OCI-M2 (cell line): ENCODE measurements at regions not wholly inside any gene's neighbourhood (a gene's known extent, or its start where the extent isn't known, plus 50 kb on each side); places are given as distances from the start of the nearest gene placed in this dataset.
"Not testable (repeated sequence)": the region's sequence is repeated elsewhere in the genome, so short reads cannot be mapped to it uniquely, and the experiment has no call there.

Experiments used
- DNase-seq: peaks from one replicate; lab custom pipeline; 2025; ENCODE audit not compliant: unreplicated experiment; lab: John Stamatoyannopoulos, UW

GRCh38 chr6:86615299-86615698, 322.0 kb upstream of the HTR1E start:
- DNase-seq = no peak

GRCh38 chr6:86609549-86610388, 327.6 kb upstream of the HTR1E start:
- DNase-seq = no peak

GRCh38 chr6:86603364-86603763, 334.0 kb upstream of the HTR1E start:
- DNase-seq = not testable (repeated sequence)

- not testable (repeated sequence) for DNase-seq
Measured at GRCh38 chr6:86602093-86602492, 335.2 kb upstream of the HTR1E start.

- DNase-seq = not testable (repeated sequence)
Measured at GRCh38 chr6:86598969-86599368, 338.4 kb upstream of the HTR1E start.

- no peak for DNase-seq
Measured at GRCh38 chr6:86595641-86596040, 341.7 kb upstream of the HTR1E start.

GRCh38 chr6:86586195-86586594, 351.1 kb upstream of the HTR1E start:
- no peak for DNase-seq

- no peak for DNase-seq
Measured at GRCh38 chr6:86581833-86582232, 355.5 kb upstream of the HTR1E start.

GRCh38 chr6:86563197-86563596, 374.1 kb upstream of the HTR1E start:
- DNase-seq = no peak

GRCh38 chr6:86558318-86558717, 379.0 kb upstream of the HTR1E start:
- no peak for DNase-seq

- no peak for DNase-seq
Measured at GRCh38 chr6:86537292-86537861, 400.0 kb upstream of the HTR1E start.

- no peak for DNase-seq
Measured at GRCh38 chr6:86536121-86536520, 401.2 kb upstream of the HTR1E start.

- DNase-seq = no peak
Measured at GRCh38 chr6:86535100-86535499, 402.2 kb upstream of the HTR1E start.

- no peak for DNase-seq
Measured at GRCh38 chr6:86529635-86530034, 407.7 kb upstream of the HTR1E start.

GRCh38 chr6:86526238-86526637, 411.1 kb upstream of the HTR1E start:
- no peak for DNase-seq

- DNase-seq = no peak
Measured at GRCh38 chr6:86516087-86516486, 421.2 kb upstream of the HTR1E start.

GRCh38 chr6:86511962-86512361, 425.4 kb upstream of the HTR1E start:
- no peak for DNase-seq

- no peak for DNase-seq
Measured at GRCh38 chr6:86508230-86508629, 429.1 kb upstream of the HTR1E start.

- no peak for DNase-seq
Measured at GRCh38 chr6:86502497-86502896, 434.8 kb upstream of the HTR1E start.

- DNase-seq = no peak
Measured at GRCh38 chr6:86500035-86500434, 437.3 kb upstream of the HTR1E start.

GRCh38 chr6:86489042-86489441, 448.3 kb upstream of the HTR1E start:
- not testable (repeated sequence) for DNase-seq

GRCh38 chr6:86487660-86488221, 449.6 kb upstream of the HTR1E start:
- DNase-seq = no peak
